ENCODE measurements at regions not wholly inside any gene's neighbourhood (a gene's known extent, or its start where the extent isn't known, plus 50 kb on each side); places are given as distances from the start of the nearest gene placed in this dataset.
"Not testable (repeated sequence)": the region's sequence is repeated elsewhere in the genome, so short reads cannot be mapped to it uniquely, and the experiment has no call there.

DNA sequence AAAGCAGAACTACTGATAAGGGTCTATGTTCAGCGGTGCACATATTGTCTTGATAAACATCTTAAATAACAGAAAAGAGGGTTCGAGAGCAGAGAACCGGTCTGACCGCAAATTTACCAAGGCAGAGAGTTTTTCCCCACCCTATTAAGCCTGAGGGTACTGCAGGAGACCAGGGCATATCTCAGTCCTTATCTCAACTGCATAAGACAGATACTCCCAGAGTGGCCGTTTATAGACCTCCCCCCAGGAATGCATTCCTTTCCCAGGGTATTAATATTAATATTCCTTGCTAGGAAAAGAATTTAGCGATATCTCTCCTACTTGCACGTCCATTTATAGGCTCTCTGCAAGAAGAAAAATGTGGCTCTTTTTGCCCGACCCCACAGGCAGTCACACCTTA is 74.3 kb downstream of the CYP26B1 start:
- not testable (repeated sequence) for TF ChIP-seq POLR2A (IDR thresholded peaks at IDR 0.05; ENCODE audit: low read length); GATA1 (IDR thresholded peaks at IDR 0.05; ENCODE audit: low read depth, low read length)
